Uterus (tissue), 2 donors: ENCODE measurements at regions not wholly inside any gene's neighbourhood (a gene's known extent, or its start where the extent isn't known, plus 50 kb on each side); places are given as distances from the start of the nearest gene placed in this dataset.
"Not testable (repeated sequence)": the region's sequence is repeated elsewhere in the genome, so short reads cannot be mapped to it uniquely, and the experiment has no call there.

Experiments
- POLR2A ChIP-seq, 2 donors: fragments of 450-650 bp; IDR thresholded peaks; one replicate each; pipeline ENCODE4 v1.6.1; 2016; ENCODE audit warnings: antibody characterized with exemption in 2 of 2, mild to moderate bottlenecking in 1 of 2, moderate library complexity in 1 of 2
- TF ChIP-seq, protein P1 (sequence below), 4 experiments: fragments of 200-600 bp in 2 of 4; fragments of 450-650 bp in 2 of 4; sonication (generic) in 2 of 4; IDR thresholded peaks; one replicate each; pipeline ENCODE4 v1.5.1; 2016 to 2019; ENCODE audit warnings: antibody characterized with exemption in 4 of 4, mild to moderate bottlenecking in 2 of 4, moderate library complexity in 1 of 4

DNA sequence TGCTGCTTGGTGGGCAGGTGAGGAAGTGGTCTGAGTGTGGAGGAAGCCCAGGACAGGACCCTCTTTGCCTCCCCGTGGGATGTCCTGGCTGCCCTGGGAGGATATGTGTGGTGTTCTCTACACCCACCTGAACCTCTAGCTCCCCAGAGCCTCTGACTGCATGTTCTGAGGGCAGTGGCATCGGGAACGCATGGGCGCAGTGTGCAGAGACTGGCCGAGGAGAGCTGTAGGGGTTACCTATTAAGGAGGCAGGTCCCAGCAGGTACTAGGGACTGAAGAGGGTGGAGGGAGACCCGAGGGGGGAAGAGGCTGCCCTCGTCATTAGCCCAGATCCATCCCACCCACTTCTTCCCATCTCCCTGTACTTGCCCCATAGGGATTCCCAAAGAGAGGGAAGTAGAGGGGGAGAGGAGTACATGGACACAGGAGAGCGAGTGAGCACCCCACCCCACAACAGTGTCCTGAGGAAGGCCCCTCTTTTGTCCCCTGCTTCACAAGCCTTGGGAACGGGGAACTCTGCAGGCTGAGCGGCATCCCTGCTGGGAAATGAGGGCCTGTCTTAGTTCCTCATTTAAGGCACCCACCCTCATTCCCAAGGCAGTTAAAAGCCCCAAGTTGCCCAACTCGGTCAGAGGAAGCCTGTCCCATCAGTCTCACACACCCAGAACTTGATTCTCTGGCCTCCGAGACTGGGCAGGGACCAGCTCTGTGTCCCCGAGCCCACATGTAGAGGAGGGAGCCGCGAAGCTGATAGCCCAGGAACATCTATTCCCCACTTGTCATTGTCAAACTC lies 208.5 kb upstream of the PLGLB2 start:
- not testable (repeated sequence) for TF ChIP-seq POLR2A (IDR thresholded peaks at IDR 0.05)
- TF ChIP-seq, protein P1, sequence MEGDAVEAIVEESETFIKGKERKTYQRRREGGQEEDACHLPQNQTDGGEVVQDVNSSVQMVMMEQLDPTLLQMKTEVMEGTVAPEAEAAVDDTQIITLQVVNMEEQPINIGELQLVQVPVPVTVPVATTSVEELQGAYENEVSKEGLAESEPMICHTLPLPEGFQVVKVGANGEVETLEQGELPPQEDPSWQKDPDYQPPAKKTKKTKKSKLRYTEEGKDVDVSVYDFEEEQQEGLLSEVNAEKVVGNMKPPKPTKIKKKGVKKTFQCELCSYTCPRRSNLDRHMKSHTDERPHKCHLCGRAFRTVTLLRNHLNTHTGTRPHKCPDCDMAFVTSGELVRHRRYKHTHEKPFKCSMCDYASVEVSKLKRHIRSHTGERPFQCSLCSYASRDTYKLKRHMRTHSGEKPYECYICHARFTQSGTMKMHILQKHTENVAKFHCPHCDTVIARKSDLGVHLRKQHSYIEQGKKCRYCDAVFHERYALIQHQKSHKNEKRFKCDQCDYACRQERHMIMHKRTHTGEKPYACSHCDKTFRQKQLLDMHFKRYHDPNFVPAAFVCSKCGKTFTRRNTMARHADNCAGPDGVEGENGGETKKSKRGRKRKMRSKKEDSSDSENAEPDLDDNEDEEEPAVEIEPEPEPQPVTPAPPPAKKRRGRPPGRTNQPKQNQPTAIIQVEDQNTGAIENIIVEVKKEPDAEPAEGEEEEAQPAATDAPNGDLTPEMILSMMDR (IDR thresholded peaks at IDR 0.05): not testable (repeated sequence)
